GM21390 (cell line): ENCODE measurements at regions not wholly inside any gene's neighbourhood (a gene's known extent, or its start where the extent isn't known, plus 50 kb on each side); places are given as distances from the start of the nearest gene placed in this dataset.
"Not testable (repeated sequence)": the region's sequence is repeated elsewhere in the genome, so short reads cannot be mapped to it uniquely, and the experiment has no call there.

Experiments used
- ATAC-seq: cut with Tn5 transposase; IDR thresholded peaks from one replicate; pipeline ENCODE4 v1.9.1; 2021; ENCODE audit not compliant: unreplicated experiment

DNA sequence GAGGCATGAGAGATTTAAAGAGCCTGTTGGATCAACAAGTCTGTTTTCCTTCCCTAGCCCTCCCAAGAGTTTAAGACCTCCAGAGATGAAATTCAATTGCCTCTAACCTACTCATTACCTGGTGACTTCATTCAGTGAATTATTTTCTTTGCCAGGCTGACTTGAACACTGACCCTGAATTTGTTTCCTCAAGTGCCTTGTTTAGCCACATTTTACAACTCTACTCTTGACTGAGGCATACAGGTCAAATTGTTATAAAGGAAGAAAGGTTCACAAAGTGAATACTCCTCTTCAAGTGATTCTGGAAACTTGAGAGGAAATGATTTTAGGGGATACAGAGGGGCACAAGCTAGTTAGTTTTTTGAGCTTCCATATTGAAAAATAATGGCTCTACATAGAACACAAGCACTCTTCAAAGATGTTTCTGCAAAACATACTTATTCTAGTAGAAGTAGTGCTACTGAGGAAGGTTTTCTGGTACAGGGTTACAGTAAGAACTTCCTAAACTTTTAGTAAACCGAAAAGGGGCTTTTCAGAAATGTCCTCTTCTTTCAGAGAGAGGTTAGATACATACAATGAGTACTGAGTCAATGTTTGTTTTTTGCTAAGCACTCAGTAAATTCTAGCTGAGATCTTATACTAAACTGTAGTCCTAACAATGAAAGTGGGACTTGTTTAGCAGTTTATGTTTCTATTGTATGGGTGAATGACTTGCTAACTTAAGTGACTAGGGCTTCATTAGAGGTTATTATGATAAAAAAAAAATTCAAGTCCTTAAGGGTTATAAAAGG is 137.4 kb upstream of the SATB1 start:
- no peak for ATAC-seq

- ATAC-seq: no peak
These were observed 134.2 kb upstream of the SATB1 start for GRCh38 chr3:18559331-18559842.

DNA sequence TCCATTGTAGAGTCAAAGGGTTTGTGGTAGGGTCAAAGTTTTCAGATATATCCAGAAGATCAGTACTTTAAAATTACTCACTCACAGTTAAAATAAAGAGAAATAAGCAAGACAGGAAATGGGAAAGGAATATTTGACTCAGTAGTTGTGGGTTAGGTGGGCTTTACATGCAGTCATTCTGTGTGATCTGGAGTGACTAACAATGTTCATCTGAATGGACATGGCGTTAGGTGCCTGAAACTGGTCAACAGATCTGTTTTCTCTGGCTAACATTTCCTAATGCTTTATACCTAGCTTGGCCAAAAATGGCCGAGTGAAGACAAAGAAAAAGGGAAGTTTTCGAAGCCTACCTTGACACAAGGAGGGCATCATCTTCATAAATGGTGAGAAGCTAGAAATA is 133.4 kb upstream of the SATB1 start:
- no peak for ATAC-seq

GRCh38 chr3:18557216-18557615 is 132.1 kb upstream of the SATB1 start:
- ATAC-seq: no peak

GRCh38 chr3:18556503-18557135 is 131.5 kb upstream of the SATB1 start:
- ATAC-seq: peak; percentile 85

- ATAC-seq: no peak
These were observed 130.9 kb upstream of the SATB1 start for GRCh38 chr3:18556001-18556408.

- not testable (repeated sequence) for ATAC-seq
These were observed 127.5 kb upstream of the SATB1 start for GRCh38 chr3:18552579-18553105.

DNA sequence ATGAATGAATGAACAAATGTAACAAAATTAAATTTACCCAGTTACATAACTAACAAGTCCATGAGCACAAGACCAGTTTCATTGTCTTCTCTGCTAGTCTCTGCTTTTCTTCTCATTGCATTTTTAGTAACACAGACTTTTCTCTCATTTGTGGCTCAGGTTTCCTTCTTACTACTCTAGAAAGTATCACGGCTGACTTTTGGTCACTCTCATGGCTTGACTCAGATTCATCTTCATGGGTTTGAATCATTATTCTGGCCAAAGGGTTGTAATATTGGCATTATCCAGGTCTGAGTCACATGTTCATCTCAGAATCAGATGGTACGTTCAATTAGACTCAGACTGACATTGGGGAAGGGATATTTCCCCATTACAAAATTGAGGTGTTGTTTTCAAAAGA is 121.5 kb upstream of the SATB1 start:
- no peak for ATAC-seq

DNA sequence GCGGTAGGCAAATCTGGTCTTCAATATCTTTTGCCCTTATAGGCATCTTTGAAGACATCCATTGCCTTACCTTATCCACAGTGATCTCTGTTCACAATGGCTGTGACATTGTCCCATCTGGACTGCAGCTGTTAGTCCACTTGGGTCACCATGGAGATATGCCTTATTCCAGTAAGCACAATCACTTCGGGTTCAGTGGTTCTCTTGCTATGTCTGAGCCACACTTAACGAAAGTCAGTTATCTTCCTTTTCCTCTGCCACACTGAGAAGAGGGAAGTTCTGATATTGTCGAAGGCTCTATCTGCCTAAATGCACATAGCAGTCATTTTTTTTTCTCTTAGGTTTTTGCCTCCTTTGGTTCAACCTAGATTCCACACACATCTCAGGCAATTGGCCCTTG is 119.0 kb upstream of the SATB1 start:
- ATAC-seq: no peak

GRCh38 chr3:18538463-18539230 is 113.5 kb upstream of the SATB1 start:
- no peak for ATAC-seq

DNA sequence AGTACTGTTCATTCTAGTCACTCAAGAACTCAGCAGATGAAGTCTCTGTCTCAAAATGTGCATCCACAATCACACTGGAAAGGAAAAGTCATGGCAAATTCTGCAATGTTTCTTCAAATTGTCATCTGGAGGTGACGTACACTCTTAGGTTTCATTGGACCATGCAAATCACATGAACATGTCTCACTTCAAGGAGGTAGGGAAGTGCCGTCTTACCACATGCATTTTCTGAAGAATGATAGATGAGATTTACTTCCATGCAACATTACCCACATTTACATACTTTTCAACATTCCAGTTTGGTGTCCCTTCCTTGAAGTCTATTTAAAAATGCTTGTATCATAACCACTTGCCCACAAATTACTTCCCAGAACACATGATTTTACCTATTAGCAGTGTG is 107.9 kb upstream of the SATB1 start:
- ATAC-seq: no peak

- ATAC-seq: peak; percentile 90
These were observed 106.5 kb upstream of the SATB1 start for GRCh38 chr3:18531662-18532061.

DNA sequence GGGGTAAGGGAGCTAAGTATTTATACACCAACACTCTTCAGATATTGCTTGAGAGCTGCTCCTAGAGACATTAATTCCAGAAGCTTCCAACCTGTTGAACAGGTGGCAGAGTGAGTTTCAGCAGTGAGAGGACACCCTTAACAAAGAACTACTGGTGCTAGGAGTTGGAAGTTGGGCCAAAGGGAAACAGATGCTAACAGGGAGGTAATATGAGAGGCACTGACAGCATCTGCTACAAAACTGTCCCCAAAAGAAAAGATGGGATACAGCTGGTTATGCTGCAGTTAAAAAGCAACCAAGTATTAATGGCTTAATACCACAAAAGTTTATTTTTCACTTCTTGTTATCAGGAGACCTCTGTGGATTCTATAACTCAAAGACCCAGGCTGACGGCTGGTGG is 104.5 kb upstream of the SATB1 start:
- no peak for ATAC-seq

DNA sequence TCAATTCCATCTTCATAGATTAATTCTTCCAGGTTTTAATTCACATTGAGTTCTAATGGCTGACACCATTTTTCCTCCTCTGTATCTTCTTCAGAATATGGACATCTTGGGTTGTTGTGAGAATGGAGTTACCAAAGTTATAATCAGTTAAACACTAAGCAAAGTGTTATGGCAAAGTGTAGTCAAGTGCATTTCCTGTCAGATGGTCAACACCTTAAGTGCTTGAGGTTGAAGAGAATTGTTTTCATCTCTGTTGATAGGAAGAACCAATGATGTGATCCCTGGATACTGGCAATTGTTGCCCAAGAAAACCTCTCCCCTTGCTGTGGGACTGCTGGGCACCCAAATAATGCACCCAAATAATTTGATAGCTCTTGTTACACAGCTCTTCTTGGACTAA is 102.6 kb upstream of the SATB1 start:
- no peak for ATAC-seq

GRCh38 chr3:18526667-18527066 is 101.5 kb upstream of the SATB1 start:
- no peak for ATAC-seq

- not testable (repeated sequence) for ATAC-seq
These were observed 91.0 kb upstream of the SATB1 start for GRCh38 chr3:18516170-18516569.

GRCh38 chr3:18513091-18513490 is 88.0 kb upstream of the SATB1 start:
- no peak for ATAC-seq

GRCh38 chr3:18512007-18512406 is 86.9 kb upstream of the SATB1 start:
- no peak for ATAC-seq

DNA sequence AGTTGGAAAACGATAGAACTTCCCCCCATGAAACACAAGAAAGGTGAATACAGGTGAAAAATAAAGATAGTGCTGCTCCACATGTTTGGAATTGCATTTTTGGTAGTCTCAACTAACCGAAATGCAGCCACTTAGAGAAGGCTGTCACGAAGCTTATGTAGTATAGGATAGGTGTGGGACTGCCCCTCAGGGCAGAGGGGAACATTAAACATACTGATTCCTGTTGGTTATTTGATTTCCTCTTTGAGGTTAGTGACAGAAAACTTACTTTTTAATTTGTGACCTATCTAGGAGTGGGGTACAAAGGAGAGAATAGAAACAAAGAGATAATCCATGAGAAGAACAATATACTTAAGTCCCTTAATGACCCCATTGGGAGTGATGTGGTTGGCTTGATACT is 85.8 kb upstream of the SATB1 start:
- no peak for ATAC-seq

GRCh38 chr3:18507333-18507732 is 82.2 kb upstream of the SATB1 start:
- ATAC-seq: no peak

DNA sequence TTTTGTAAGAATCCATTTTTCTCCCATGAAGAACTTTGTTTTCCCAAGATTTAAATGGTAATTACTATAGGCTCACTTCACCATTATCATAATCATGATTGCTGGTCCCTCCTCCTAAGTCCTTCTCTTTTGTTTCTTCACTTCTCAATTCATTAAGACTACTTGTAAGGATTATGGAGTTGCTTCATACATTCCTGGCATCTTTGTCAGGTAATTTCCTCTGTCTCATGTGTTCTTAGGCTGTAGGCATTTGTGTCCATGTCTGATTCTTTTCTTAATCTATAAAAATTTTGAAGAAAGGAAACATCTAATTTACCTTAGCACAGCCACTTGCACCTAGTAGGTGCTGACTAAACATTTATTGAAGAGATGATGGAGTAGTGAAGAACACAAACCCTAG is 79.9 kb upstream of the SATB1 start:
- ATAC-seq: no peak
